ENCODE measurements at regions not wholly inside any gene's neighbourhood (a gene's known extent, or its start where the extent isn't known, plus 50 kb on each side); places are given as distances from the start of the nearest gene placed in this dataset.
"Not testable (repeated sequence)": the region's sequence is repeated elsewhere in the genome, so short reads cannot be mapped to it uniquely, and the experiment has no call there.

- Histone ChIP-seq H3K27me3 (replicated peaks; ENCODE audit: control insufficient read depth, insufficient read depth, low read length) (no peaks in the 10 kb centered on the region), H3K9me3 (ENCODE audit: control insufficient read depth, low read length) (no peaks in the 10 kb centered on the region), H3K36me3 (ENCODE audit: control insufficient read depth, insufficient read depth, low read length, severe bottlenecking) (no peaks in the 10 kb centered on the region), H3K4me3 (ENCODE audit: low read length) (no peak overlapping the region), H3K4me1 (ENCODE audit: control insufficient read depth, insufficient read depth, low read length) (peaks cover 2% of the 10 kb centered on the region), H3K9ac (ENCODE audit: low read length) (no peak overlapping the region)
- DNase-seq (ENCODE audit: low read depth): no peak
These were observed 192.4 kb downstream of the NUFIP1 start for GRCh38 chr13:44796597-44797490.

GRCh38 chr13:44796039-44796438 lies 193.2 kb downstream of the NUFIP1 start:
- H3K4me3 ChIP-seq (ENCODE audit: low read length); H3K9me3 ChIP-seq (ENCODE audit: control insufficient read depth, low read length); H3K27me3 ChIP-seq (replicated peaks; ENCODE audit: control insufficient read depth, insufficient read depth, low read length); H3K4me1 ChIP-seq (ENCODE audit: control insufficient read depth, insufficient read depth, low read length); DNase-seq (ENCODE audit: low read depth); H3K36me3 ChIP-seq (ENCODE audit: control insufficient read depth, insufficient read depth, low read length, severe bottlenecking); H3K9ac ChIP-seq (ENCODE audit: low read length): not testable (repeated sequence)

- no peaks in the 10 kb centered on the region for H3K36me3 ChIP-seq (ENCODE audit: control insufficient read depth, insufficient read depth, low read length, severe bottlenecking)
- DNase-seq (ENCODE audit: low read depth): no peak
- H3K27me3 ChIP-seq (replicated peaks; ENCODE audit: control insufficient read depth, insufficient read depth, low read length): no peaks in the 10 kb centered on the region
- no peaks in the 10 kb centered on the region for H3K9me3 ChIP-seq (ENCODE audit: control insufficient read depth, low read length)
- H3K4me3 ChIP-seq (ENCODE audit: low read length): no peak overlapping the region
- no peaks in the 10 kb centered on the region for H3K4me1 ChIP-seq (ENCODE audit: control insufficient read depth, insufficient read depth, low read length)
- H3K9ac ChIP-seq (ENCODE audit: low read length): no peak overlapping the region
These were observed 194.1 kb downstream of the NUFIP1 start for GRCh38 chr13:44795176-44795575.

- no peak for DNase-seq (ENCODE audit: low read depth)
- H3K9ac ChIP-seq (ENCODE audit: low read length): no peak overlapping the region
- no peaks in the 10 kb centered on the region for H3K36me3 ChIP-seq (ENCODE audit: control insufficient read depth, insufficient read depth, low read length, severe bottlenecking)
- no peaks in the 10 kb centered on the region for H3K27me3 ChIP-seq (replicated peaks; ENCODE audit: control insufficient read depth, insufficient read depth, low read length)
- H3K4me3 ChIP-seq (ENCODE audit: low read length): no peak overlapping the region
- H3K4me1 ChIP-seq (ENCODE audit: control insufficient read depth, insufficient read depth, low read length): peaks cover 2% of the 10 kb centered on the region
- no peaks in the 10 kb centered on the region for H3K9me3 ChIP-seq (ENCODE audit: control insufficient read depth, low read length)
These were observed 197.2 kb downstream of the NUFIP1 start for GRCh38 chr13:44792096-44792495.

- no peak for DNase-seq (ENCODE audit: low read depth)
- H3K4me1 ChIP-seq (ENCODE audit: control insufficient read depth, insufficient read depth, low read length): peaks cover 9% of the 10 kb centered on the region
- H3K27me3 ChIP-seq (replicated peaks; ENCODE audit: control insufficient read depth, insufficient read depth, low read length): no peaks in the 10 kb centered on the region
- H3K9ac ChIP-seq (ENCODE audit: low read length): no peak overlapping the region
- no peaks in the 10 kb centered on the region for H3K36me3 ChIP-seq (ENCODE audit: control insufficient read depth, insufficient read depth, low read length, severe bottlenecking)
- H3K4me3 ChIP-seq (ENCODE audit: low read length): no peak overlapping the region
- no peaks in the 10 kb centered on the region for H3K9me3 ChIP-seq (ENCODE audit: control insufficient read depth, low read length)
These were observed 199.0 kb downstream of the NUFIP1 start for GRCh38 chr13:44790289-44790688.

- H3K36me3 ChIP-seq (ENCODE audit: control insufficient read depth, insufficient read depth, low read length, severe bottlenecking): no peaks in the 10 kb centered on the region
- DNase-seq (ENCODE audit: low read depth): no peak
- H3K4me1 ChIP-seq (ENCODE audit: control insufficient read depth, insufficient read depth, low read length): peaks cover 9% of the 10 kb centered on the region
- no peak overlapping the region for H3K9ac ChIP-seq (ENCODE audit: low read length)
- H3K9me3 ChIP-seq (ENCODE audit: control insufficient read depth, low read length): no peaks in the 10 kb centered on the region
- no peaks in the 10 kb centered on the region for H3K27me3 ChIP-seq (replicated peaks; ENCODE audit: control insufficient read depth, insufficient read depth, low read length)
- no peak overlapping the region for H3K4me3 ChIP-seq (ENCODE audit: low read length)
These were observed 201.7 kb downstream of the NUFIP1 start for GRCh38 chr13:44787617-44788016.

- H3K9ac ChIP-seq (ENCODE audit: low read length): no peak overlapping the region
- no peak for DNase-seq (ENCODE audit: low read depth)
- H3K27me3 ChIP-seq (replicated peaks; ENCODE audit: control insufficient read depth, insufficient read depth, low read length): no peaks in the 10 kb centered on the region
- H3K4me1 ChIP-seq (ENCODE audit: control insufficient read depth, insufficient read depth, low read length): peaks cover 9% of the 10 kb centered on the region
- no peaks in the 10 kb centered on the region for H3K9me3 ChIP-seq (ENCODE audit: control insufficient read depth, low read length)
- no peaks in the 10 kb centered on the region for H3K36me3 ChIP-seq (ENCODE audit: control insufficient read depth, insufficient read depth, low read length, severe bottlenecking)
- H3K4me3 ChIP-seq (ENCODE audit: low read length): no peak overlapping the region
These were observed 202.5 kb downstream of the NUFIP1 start for GRCh38 chr13:44786756-44787155.

- no peak for DNase-seq (ENCODE audit: low read depth)
- Histone ChIP-seq H3K27me3 (replicated peaks; ENCODE audit: control insufficient read depth, insufficient read depth, low read length) (no peaks in the 10 kb centered on the region), H3K36me3 (ENCODE audit: control insufficient read depth, insufficient read depth, low read length, severe bottlenecking) (no peaks in the 10 kb centered on the region), H3K4me1 (ENCODE audit: control insufficient read depth, insufficient read depth, low read length) (peaks cover 9% of the 10 kb centered on the region), H3K9ac (ENCODE audit: low read length) (no peak overlapping the region), H3K9me3 (ENCODE audit: control insufficient read depth, low read length) (no peaks in the 10 kb centered on the region), H3K4me3 (ENCODE audit: low read length) (no peak overlapping the region)
These were observed 203.9 kb downstream of the NUFIP1 start for GRCh38 chr13:44785401-44785800.

- Histone ChIP-seq H3K4me3 (ENCODE audit: low read length) (no peak overlapping the region), H3K36me3 (ENCODE audit: control insufficient read depth, insufficient read depth, low read length, severe bottlenecking) (no peaks in the 10 kb centered on the region), H3K9ac (ENCODE audit: low read length) (no peak overlapping the region), H3K27me3 (replicated peaks; ENCODE audit: control insufficient read depth, insufficient read depth, low read length) (no peaks in the 10 kb centered on the region), H3K4me1 (ENCODE audit: control insufficient read depth, insufficient read depth, low read length) (peaks cover 9% of the 10 kb centered on the region), H3K9me3 (ENCODE audit: control insufficient read depth, low read length) (no peaks in the 10 kb centered on the region)
- no peak for DNase-seq (ENCODE audit: low read depth)
These were observed 204.6 kb downstream of the NUFIP1 start for GRCh38 chr13:44784708-44785080.

- Histone ChIP-seq H3K9me3 (ENCODE audit: control insufficient read depth, low read length) (no peaks in the 10 kb centered on the region), H3K4me1 (ENCODE audit: control insufficient read depth, insufficient read depth, low read length) (peaks cover 9% of the 10 kb centered on the region), H3K4me3 (ENCODE audit: low read length) (no peak overlapping the region), H3K36me3 (ENCODE audit: control insufficient read depth, insufficient read depth, low read length, severe bottlenecking) (no peaks in the 10 kb centered on the region), H3K27me3 (replicated peaks; ENCODE audit: control insufficient read depth, insufficient read depth, low read length) (no peaks in the 10 kb centered on the region), H3K9ac (ENCODE audit: low read length) (no peak overlapping the region)
- DNase-seq (ENCODE audit: low read depth): no peak
These were observed 205.1 kb downstream of the NUFIP1 start for GRCh38 chr13:44783994-44784707.

GRCh38 chr13:44780591-44781280 lies 204.6 kb upstream of the TSC22D1 start:
- no peak overlapping the region for H3K4me3 ChIP-seq (ENCODE audit: low read length)
- H3K36me3 ChIP-seq (ENCODE audit: control insufficient read depth, insufficient read depth, low read length, severe bottlenecking): no peaks in the 10 kb centered on the region
- H3K9me3 ChIP-seq (ENCODE audit: control insufficient read depth, low read length): no peaks in the 10 kb centered on the region
- DNase-seq (ENCODE audit: low read depth): no peak
- no peaks in the 10 kb centered on the region for H3K27me3 ChIP-seq (replicated peaks; ENCODE audit: control insufficient read depth, insufficient read depth, low read length)
- H3K4me1 ChIP-seq (ENCODE audit: control insufficient read depth, insufficient read depth, low read length): no peaks in the 10 kb centered on the region
- H3K9ac ChIP-seq (ENCODE audit: low read length): no peak overlapping the region
